ENCODE measurements at regions not wholly inside any gene's neighbourhood (a gene's known extent, or its start where the extent isn't known, plus 50 kb on each side); places are given as distances from the start of the nearest gene placed in this dataset.

DNA sequence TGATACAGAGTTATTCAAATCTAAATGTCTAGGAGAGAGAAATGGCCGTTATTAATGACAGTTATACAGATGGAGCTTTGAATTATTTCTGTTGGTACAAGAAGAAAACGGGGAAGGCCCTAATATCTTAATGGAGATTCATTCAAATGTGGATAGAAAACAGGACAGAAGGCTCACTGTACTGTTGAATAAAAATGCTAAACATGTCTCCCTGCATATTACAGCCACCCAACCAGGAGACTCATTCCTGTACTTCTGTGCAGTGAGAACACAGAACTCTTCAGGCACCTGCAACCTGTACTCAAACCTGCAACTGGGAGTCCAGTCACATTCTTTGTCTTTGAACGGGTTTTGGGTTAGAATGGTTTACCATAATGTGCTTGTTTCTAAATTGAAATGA is 403.2 kb downstream of the DAD1 start:
- TF ChIP-seq, protein P1, sequence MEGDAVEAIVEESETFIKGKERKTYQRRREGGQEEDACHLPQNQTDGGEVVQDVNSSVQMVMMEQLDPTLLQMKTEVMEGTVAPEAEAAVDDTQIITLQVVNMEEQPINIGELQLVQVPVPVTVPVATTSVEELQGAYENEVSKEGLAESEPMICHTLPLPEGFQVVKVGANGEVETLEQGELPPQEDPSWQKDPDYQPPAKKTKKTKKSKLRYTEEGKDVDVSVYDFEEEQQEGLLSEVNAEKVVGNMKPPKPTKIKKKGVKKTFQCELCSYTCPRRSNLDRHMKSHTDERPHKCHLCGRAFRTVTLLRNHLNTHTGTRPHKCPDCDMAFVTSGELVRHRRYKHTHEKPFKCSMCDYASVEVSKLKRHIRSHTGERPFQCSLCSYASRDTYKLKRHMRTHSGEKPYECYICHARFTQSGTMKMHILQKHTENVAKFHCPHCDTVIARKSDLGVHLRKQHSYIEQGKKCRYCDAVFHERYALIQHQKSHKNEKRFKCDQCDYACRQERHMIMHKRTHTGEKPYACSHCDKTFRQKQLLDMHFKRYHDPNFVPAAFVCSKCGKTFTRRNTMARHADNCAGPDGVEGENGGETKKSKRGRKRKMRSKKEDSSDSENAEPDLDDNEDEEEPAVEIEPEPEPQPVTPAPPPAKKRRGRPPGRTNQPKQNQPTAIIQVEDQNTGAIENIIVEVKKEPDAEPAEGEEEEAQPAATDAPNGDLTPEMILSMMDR (IDR thresholded peaks at IDR 0.05; ENCODE audit: control insufficient read depth, extremely low read depth, insufficient read depth) = no peak
- no peak for DNase-seq (ENCODE audit: low read depth)

DNA sequence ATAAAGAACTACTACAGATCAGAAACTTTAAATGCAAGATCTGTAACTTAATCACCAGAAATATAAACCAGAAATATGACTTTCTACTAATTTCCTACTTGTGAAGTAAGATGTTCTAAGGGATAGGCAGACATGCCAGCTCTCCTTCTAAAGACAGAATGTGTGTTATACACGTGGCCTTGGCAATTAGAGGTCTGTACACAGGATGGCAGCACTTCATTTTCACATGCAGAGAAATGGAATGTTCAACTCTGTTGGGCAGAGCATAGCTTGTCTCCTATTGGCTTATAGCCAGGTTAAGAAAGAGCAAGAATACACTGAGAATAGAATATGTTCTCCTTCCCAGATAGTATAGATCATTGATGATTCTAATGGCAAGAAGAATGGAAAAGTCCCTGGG is 403.8 kb downstream of the DAD1 start:
- no peak for DNase-seq (ENCODE audit: low read depth)
- no peak overlapping the region for H3K4me3 ChIP-seq (ENCODE audit: low read depth, low read length)
- TF ChIP-seq, protein P1 (IDR thresholded peaks at IDR 0.05; ENCODE audit: control insufficient read depth, extremely low read depth, insufficient read depth) = no peak

More for the DNA sequence above, 403.2 kb downstream of the DAD1 start:
- H3K4me3 ChIP-seq (ENCODE audit: low read depth, low read length) = no peak overlapping the region

DNA sequence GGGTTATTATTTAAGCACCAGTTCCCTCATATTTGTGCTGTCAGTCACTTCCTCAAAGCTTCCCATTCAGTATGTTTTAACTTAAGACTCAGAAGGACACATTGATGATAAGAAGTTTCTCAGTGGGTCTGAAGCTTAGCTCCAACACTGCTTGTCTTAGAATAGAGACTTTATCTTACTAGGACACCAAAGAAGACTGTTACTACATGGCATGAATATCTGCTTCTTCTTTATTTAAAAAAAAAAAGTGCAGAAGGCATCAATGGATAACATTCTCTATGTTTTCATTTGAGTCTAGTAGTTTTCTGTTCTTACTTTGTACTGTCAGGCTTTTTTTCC is 404.2 kb downstream of the DAD1 start:
- no peak for DNase-seq (ENCODE audit: low read depth)
- H3K4me3 ChIP-seq (ENCODE audit: low read depth, low read length) = no peak overlapping the region
- TF ChIP-seq, protein P1 (IDR thresholded peaks at IDR 0.05; ENCODE audit: control insufficient read depth, extremely low read depth, insufficient read depth) = no peak

DNA sequence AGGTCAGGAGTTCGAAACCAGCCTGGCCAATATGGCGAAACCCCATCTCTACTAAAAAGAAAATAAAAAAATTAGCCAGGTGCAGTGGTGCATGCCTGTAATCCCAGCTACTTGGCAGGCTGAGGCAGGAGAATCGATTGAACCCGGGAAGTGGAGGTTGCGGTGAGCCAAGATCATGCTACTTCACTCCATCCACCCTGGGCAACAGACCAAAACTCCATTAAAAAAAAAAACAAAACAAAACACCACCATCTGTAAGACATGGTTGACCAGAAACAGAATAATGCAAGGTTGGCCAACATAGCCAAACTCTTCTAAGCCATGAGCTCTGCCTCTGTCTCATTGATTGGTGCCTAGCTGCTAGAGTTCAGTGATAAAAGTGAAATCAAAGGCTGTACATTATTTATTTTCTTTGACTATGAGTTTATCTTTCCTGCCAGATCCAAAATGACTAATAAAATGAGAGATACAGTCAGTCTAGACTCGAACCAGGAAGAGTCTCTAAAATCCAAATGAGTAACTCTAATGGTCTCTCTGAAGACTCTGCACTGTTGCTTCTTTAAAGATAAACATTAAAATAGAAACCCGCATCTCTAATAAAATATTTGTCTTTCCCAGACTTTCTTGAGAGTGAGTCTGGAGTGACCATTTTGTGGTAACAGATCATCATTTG is 404.7 kb downstream of the DAD1 start:
- TF ChIP-seq, protein P1 (IDR thresholded peaks at IDR 0.05; ENCODE audit: control insufficient read depth, extremely low read depth, insufficient read depth) = no peak
- no peak for DNase-seq (ENCODE audit: low read depth)

DNA sequence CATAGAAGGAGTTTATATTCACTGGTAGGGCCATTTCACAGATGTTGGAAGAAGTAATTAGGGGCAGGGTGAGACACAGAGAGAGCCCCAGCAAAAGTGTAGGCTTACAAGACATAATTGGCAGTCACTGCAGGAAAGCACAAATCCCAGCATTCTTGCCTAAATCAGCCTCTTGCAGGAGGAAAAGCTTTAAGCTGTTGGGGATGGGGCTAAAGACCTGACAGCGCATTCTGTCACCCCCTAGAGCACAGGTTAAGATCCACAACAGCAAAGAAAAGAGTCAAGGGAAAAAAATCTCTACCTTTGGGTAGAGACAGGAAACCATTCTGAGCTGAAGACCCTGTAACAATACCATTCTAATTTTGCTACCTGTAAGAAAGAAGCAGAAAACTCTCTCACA is 409.0 kb downstream of the DAD1 start:
- no peak for DNase-seq (ENCODE audit: low read depth)
- H3K4me3 ChIP-seq (ENCODE audit: low read depth, low read length) = no peak overlapping the region
- TF ChIP-seq, protein P1 (IDR thresholded peaks at IDR 0.05; ENCODE audit: control insufficient read depth, extremely low read depth, insufficient read depth) = no peak

More for the DNA sequence above, 404.7 kb downstream of the DAD1 start:
- no peak overlapping the region for H3K4me3 ChIP-seq (ENCODE audit: low read depth, low read length)

DNA sequence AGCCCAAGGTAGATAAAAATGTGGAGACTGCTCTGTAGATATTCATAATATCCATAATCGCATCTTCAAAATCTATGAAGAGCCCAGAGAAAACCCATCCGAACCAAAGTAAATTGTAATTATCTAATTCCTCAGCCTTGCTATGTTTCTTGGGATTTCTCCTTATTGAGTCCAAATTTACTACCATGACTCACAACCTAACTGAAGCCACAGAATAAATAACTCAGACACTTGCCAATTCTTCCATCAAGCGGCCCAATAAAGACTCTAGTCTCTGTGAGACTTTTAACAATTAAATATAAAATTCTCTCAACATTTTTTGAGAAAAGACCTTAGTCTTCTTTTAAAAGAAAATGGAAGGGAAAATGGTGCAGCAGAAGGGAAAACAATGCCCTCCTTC is 409.8 kb downstream of the DAD1 start:
- TF ChIP-seq, protein P1 (IDR thresholded peaks at IDR 0.05; ENCODE audit: control insufficient read depth, extremely low read depth, insufficient read depth) = no peak
- DNase-seq (ENCODE audit: low read depth) = no peak
- H3K4me3 ChIP-seq (ENCODE audit: low read depth, low read length) = no peak overlapping the region

DNA sequence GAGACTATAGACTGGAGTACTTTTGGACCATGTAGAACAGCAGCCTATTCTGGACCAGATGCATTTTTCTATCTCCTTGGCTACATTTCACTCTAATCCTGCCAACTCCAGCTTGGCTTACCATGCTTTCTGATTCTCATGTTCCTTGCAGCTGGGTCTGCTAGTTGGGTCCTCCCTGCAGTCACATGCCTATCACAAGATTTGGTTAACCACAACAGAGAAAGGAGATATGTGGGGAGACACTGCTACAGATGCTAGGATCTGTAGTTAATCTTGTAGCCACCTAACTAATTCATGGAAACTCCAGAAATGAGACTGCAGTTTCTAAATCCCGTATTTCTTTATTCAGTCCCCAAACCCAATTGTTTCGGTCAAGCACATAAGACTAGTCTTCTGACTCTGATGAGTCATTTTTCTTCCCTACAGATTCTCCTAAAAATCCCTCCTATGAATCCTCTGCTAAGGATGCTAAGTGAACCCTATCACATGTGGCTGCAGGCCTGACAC is 410.6 kb downstream of the DAD1 start:
- H3K4me3 ChIP-seq (ENCODE audit: low read depth, low read length) = no peak overlapping the region
- TF ChIP-seq, protein P1 (IDR thresholded peaks at IDR 0.05; ENCODE audit: control insufficient read depth, extremely low read depth, insufficient read depth) = no peak
- DNase-seq (ENCODE audit: low read depth) = no peak

Measured in LNCaP clone FGC (cell line).